Ovary (tissue), 7 donors: ENCODE measurements at regions not wholly inside any gene's neighbourhood (a gene's known extent, or its start where the extent isn't known, plus 50 kb on each side); places are given as distances from the start of the nearest gene placed in this dataset.
"Not testable (repeated sequence)": the region's sequence is repeated elsewhere in the genome, so short reads cannot be mapped to it uniquely, and the experiment has no call there.

Source experiments
- DNase-seq, 5 donors: peaks; one replicate each; pipeline ENCODE4 v3.0.0-alpha.2; 2019 to 2020
- H3K27ac ChIP-seq, 2 donors: fragments of 200-600 bp; one replicate each; pipeline versions ENCODE4 v1.5.1 to v1.8.0; 2019 to 2022
- H3K27me3 ChIP-seq: fragments of 200-600 bp; one replicate; pipeline ENCODE4 v1.8.0; 2022
- H3K36me3 ChIP-seq: fragments of 200-600 bp; sonication (generic); one replicate; pipeline ENCODE4 v1.5.1; 2019
- H3K4me1 ChIP-seq: one replicate; pipeline ENCODE4 v1.8.1; 2013; ENCODE audit warnings: mild to moderate bottlenecking, moderate library complexity; ENCODE audit not compliant: insufficient read depth
- H3K4me3 ChIP-seq: fragments of 200-600 bp; sonication (generic); one replicate; pipeline ENCODE4 v1.5.1; 2017
- H3K9me3 ChIP-seq, 2 donors: fragments of 200-600 bp in 1 of 2; sonication (generic) in 1 of 2; one replicate each; pipeline versions ENCODE4 v1.5.1 to v1.8.1; 2013 to 2019; ENCODE audit warnings: mild to moderate bottlenecking in 1 of 2, moderate library complexity in 1 of 2
- CTCF ChIP-seq, 3 donors: fragments of 450-650 bp in 2 of 3; fragments of 200-600 bp in 1 of 3; IDR thresholded peaks; one replicate each; pipeline versions ENCODE4 v1.5.1 to v1.8.0; 2016 to 2022; ENCODE audit warnings: antibody characterized with exemption in 3 of 3, mild to moderate bottlenecking in 1 of 3
- EP300 ChIP-seq: sonication (generic); formaldehyde crosslinking; IDR thresholded peaks from one replicate; pipeline ENCODE4 v1.6.1; 2017; ENCODE audit warnings: antibody characterized with exemption
- POLR2A ChIP-seq: fragments of 450-650 bp; IDR thresholded peaks from one replicate; pipeline ENCODE4 v1.6.1; 2017; ENCODE audit warnings: antibody characterized with exemption, mild to moderate bottlenecking, moderate library complexity
- WGBS, 3 donors: extraction: QIAGEN DNeasy Blood & Tissue Kit in 1 of 3; methylation state at CpG; one replicate each; pipeline versions ENCODE4 v1.1.5 to v1.1.7; 2013 to 2017; 5-methylcytosine and 5-hydroxymethylcytosine counted together
- intact Hi-C, 4 donors: fragments of 100-400 bp; cut with DNase I; formaldehyde crosslinking; loops; one replicate each; pipeline versions ENCODE4 v1.11.0 to v1.15.1; 2022 to 2023
- donor health status: DM: no; HTN: no; CAD: no; lungs with moderate emphysema.
- donor health status: DM: no; HTN: no; CAD: no.
- donor health status: Bipolar disorder and iron deficiency.
- donor health status: DM: no; HTN: no; CAD: no.
- donor health status: DM: yes; HTN: yes; CAD: no.

DNA sequence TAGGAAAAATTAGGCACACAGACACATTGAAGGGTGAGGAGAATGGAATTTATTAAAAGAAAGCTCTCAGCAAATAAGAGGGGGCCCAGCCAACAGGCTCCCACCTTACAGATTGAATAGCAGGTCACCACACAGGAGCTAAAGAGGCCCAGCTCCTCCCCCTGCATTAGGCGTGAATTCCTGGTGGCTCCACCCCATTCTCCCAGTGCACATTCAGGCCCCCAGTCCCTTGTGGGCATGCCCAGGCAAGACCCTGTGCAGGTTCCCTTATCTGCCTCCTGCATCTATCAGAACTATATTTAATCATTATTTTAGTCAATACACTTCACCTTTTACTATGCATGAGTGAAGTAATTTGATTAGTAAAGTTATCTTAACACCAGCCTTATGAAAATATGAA lies 856.3 kb upstream of the NDST4 start:
- no peak for DNase-seq
- H3K4me3 ChIP-seq, result no peak overlapping the region
- H3K4me1 ChIP-seq, result no peaks in the 10 kb centered on the region
- TF ChIP-seq POLR2A (no peak), CTCF (IDR thresholded peaks at IDR 0.05) (no peak), EP300 (no peak)
- intact Hi-C loops, result no loop called here
- H3K36me3 ChIP-seq, result no peaks in the 10 kb centered on the region
- no peaks in the 10 kb centered on the region for H3K27me3 ChIP-seq
- no peak overlapping the region for H3K27ac ChIP-seq
- 63 to 92% (median 78%) methylated on average over 1 of the region's 1 CpG for WGBS, 3 donors
- H3K9me3 ChIP-seq, result no peaks in the 10 kb centered on the region

DNA sequence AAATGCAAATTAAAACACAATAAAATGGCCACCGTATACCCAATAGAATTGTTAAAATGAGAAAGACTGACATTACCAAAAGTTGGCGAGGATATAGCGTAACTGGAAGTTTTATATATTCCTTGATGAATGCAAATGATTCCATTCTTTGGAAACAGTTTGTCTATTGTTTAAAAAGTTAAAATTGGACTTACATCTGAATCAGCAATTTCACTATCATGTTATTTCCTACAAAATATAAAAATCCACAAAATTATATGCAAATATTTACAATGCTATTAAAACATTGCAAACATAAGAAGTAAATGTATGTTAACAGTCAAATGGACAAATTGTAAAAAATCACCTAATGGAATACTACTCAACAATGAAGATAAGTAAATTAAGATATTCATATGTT lies 852.2 kb upstream of the NDST4 start:
- Histone ChIP-seq H3K4me1 (no peaks in the 10 kb centered on the region), H3K36me3 (no peaks in the 10 kb centered on the region), H3K27me3 (no peaks in the 10 kb centered on the region), H3K4me3 (no peak overlapping the region), H3K9me3 (no peaks in the 10 kb centered on the region), H3K27ac (no peak overlapping the region)
- TF ChIP-seq POLR2A (no peak), CTCF (IDR thresholded peaks at IDR 0.05) (no peak), EP300 (no peak)
- DNase-seq, result no peak
- intact Hi-C loops, result no loop called here
- WGBS, 3 donors, result 93 to 97% (median 93%) methylated on average over 3 of the region's 3 CpGs

- H3K4me1 ChIP-seq, H3K27ac ChIP-seq, H3K36me3 ChIP-seq, DNase-seq, H3K27me3 ChIP-seq, H3K4me3 ChIP-seq, H3K9me3 ChIP-seq, intact Hi-C loops: not testable (repeated sequence)
- 68 to 78% (median 70%) methylated on average over 6 of the region's 6 CpGs for WGBS, 3 donors
Measured at GRCh38 chr4:115956054-115956796, 842.8 kb upstream of the NDST4 start.

DNA sequence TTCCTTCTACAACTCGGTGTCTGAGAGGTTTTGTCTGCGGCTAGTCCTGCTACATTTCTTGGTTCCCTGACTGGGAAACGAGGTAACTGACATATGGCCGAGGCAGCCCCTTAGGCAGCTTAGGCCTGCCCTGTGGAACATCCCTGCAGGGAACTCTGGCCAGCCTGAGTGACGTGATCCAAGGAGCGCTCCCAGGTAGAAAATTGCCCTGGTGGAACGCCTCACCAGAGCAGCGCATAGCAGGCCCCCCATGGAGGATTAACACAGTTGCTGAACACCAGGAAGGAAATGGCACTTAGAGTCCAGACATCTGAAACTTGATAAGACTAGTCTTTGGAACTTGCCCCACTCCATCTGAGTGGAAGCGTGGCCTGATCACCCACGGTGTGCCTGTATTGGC lies 837.4 kb upstream of the NDST4 start:
- no peak overlapping the region for H3K27ac ChIP-seq
- intact Hi-C loops, result no loop called here

GRCh38 chr4:115949974-115950743 lies 836.7 kb upstream of the NDST4 start:
- intact Hi-C loops, H3K27ac ChIP-seq, H3K9me3 ChIP-seq, DNase-seq, H3K36me3 ChIP-seq, H3K27me3 ChIP-seq, H3K4me3 ChIP-seq, H3K4me1 ChIP-seq: not testable (repeated sequence)
- WGBS, 3 donors, result 87 to 92% (median 90%) methylated on average over 3 of the region's 3 CpGs

More for the DNA sequence above, 837.4 kb upstream of the NDST4 start:
- H3K27me3 ChIP-seq, result no peaks in the 10 kb centered on the region
- H3K4me1 ChIP-seq, result no peaks in the 10 kb centered on the region
- no peak for TF ChIP-seq EP300
- no peak for TF ChIP-seq CTCF (IDR thresholded peaks at IDR 0.05)
- TF ChIP-seq POLR2A, result no peak
- DNase-seq, result no peak
- no peaks in the 10 kb centered on the region for H3K9me3 ChIP-seq
- H3K4me3 ChIP-seq, result no peak overlapping the region
- WGBS, 3 donors, result 92 to 94% (median 93%) methylated on average over 10 of the region's 10 CpGs
- H3K36me3 ChIP-seq, result no peaks in the 10 kb centered on the region
